Loucy (cell line): ENCODE measurements at regions not wholly inside any gene's neighbourhood (a gene's known extent, or its start where the extent isn't known, plus 50 kb on each side); places are given as distances from the start of the nearest gene placed in this dataset.
"Not testable (repeated sequence)": the region's sequence is repeated elsewhere in the genome, so short reads cannot be mapped to it uniquely, and the experiment has no call there.

Experiments
- EZH2phosphoT487 ChIP-seq: fragments of 200-600 bp; IDR thresholded peaks from 2 replicates; pipeline ENCODE4 v1.6.1; 2018; ENCODE audit warnings: antibody characterized with exemption, mild to moderate bottlenecking, moderate library complexity, borderline replicate concordance
- TF ChIP-seq, protein P1 (sequence below): fragments of 200-600 bp; sonication (generic); conservative IDR thresholded peaks from 2 replicates; pipeline ENCODE4 v1.5.1; 2014; ENCODE audit warnings: mild to moderate bottlenecking, antibody characterized with exemption, low read length

DNA sequence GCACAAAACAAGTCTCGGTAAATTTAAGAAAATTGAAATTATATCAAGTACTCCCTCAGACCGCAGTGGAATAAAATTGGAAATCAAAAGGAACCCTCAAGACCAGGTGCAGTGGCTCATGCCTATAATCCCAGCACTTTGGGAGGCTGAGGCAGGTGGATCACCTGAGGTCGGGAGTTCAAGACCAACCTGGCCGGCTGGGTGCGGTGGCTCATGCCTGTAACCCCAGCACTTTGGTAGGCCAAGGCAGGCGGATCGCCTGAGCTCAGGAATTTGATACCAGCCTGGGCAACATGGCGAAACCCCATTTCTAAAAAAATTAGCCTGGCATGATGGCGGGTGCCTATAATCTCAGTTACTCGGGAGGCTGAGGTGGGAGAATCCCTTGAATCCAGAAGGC, 135.7 kb upstream of the RAG2 start:
- TF ChIP-seq, protein P1, sequence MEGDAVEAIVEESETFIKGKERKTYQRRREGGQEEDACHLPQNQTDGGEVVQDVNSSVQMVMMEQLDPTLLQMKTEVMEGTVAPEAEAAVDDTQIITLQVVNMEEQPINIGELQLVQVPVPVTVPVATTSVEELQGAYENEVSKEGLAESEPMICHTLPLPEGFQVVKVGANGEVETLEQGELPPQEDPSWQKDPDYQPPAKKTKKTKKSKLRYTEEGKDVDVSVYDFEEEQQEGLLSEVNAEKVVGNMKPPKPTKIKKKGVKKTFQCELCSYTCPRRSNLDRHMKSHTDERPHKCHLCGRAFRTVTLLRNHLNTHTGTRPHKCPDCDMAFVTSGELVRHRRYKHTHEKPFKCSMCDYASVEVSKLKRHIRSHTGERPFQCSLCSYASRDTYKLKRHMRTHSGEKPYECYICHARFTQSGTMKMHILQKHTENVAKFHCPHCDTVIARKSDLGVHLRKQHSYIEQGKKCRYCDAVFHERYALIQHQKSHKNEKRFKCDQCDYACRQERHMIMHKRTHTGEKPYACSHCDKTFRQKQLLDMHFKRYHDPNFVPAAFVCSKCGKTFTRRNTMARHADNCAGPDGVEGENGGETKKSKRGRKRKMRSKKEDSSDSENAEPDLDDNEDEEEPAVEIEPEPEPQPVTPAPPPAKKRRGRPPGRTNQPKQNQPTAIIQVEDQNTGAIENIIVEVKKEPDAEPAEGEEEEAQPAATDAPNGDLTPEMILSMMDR: not testable (repeated sequence)
- not testable (repeated sequence) for TF ChIP-seq EZH2phosphoT487
